Endothelial cell of umbilical vein (primary cell): ENCODE measurements at regions not wholly inside any gene's neighbourhood (a gene's known extent, or its start where the extent isn't known, plus 50 kb on each side); places are given as distances from the start of the nearest gene placed in this dataset.

Experiments
- BruUV-seq: library from RNA; stranded (reverse); fragments of 400-500 nt; replicated peaks from 2 replicates; lab custom pipeline; 2021; lab: Mats Ljungman, UMichigan
- CTCF ChIA-PET: fragments of 300-600, 350-600 bp; sonication (Branson Sonifier 250); formaldehyde crosslinking; loops from one replicate; lab custom pipeline; 2021; ENCODE audit warnings: antibody characterized with exemption, inconsistent platforms; lab: Charles Lee
- POLR2A ChIA-PET: fragments of 300-600, 350-600 bp; sonication (Branson Sonifier 250); formaldehyde crosslinking; loops from one replicate; lab custom pipeline; 2021; ENCODE audit warnings: antibody characterized with exemption, inconsistent platforms; lab: Charles Lee
- DNase-seq: peaks from one replicate; pipeline ENCODE4 v3.0.0-alpha.2; 2011; ENCODE audit warnings: low read depth, low spot score
- FAIRE-seq: peaks from 2 replicates; lab custom pipeline; 2011; peaks lifted over from hg19 to GRCh38; lab: Jason Lieb, UNC
- H2AFZ ChIP-seq: 2 replicates; pipeline ENCODE4 v1.6.0; 2012; ENCODE audit warnings: low read depth, low read length, control low read depth, inconsistent platforms
- H3K27ac ChIP-seq: 2 replicates; pipeline ENCODE4 v1.5.1; 2011; ENCODE audit warnings: low read depth, mild to moderate bottlenecking, control low read depth, low read length, moderate library complexity; ENCODE audit not compliant: insufficient read depth
- H3K27me3 ChIP-seq, 2 experiments: 2 replicates each; pipeline versions ENCODE4 v1.6.0 to v1.6.1; 2011; ENCODE audit warnings: low read length in 2 of 2, mixed read lengths in 1 of 2; ENCODE audit not compliant: control insufficient read depth in 2 of 2, insufficient read depth in 2 of 2
- H3K36me3 ChIP-seq, 2 experiments: 2 replicates in 1 of 2; 3 replicates in 1 of 2; pipeline ENCODE4 v1.5.1; 2011; ENCODE audit warnings: low read length in 2 of 2, mild to moderate bottlenecking in 1 of 2, moderate library complexity in 1 of 2; ENCODE audit not compliant: control insufficient read depth in 2 of 2, insufficient read depth in 2 of 2; ENCODE audit errors: extremely low read depth in 1 of 2
- H3K4me1 ChIP-seq: 3 replicates; pipeline ENCODE4 v1.5.1; 2011; ENCODE audit warnings: mild to moderate bottlenecking, low read length; ENCODE audit not compliant: control insufficient read depth, insufficient read depth; ENCODE audit errors: extremely low read depth
- H3K4me2 ChIP-seq: 2 replicates; pipeline ENCODE4 v1.6.1; 2011; ENCODE audit warnings: low read length, control low read depth, mixed read lengths; ENCODE audit not compliant: insufficient read depth
- H3K4me3 ChIP-seq, 3 experiments: fragments of 200-600 bp in 1 of 3; sonication (generic), shearing (Covaris generic) in 1 of 3; replicated peaks in 1 of 3; 2 replicates each; pipeline ENCODE4 v1.5.1; 2011 to 2016; ENCODE audit warnings: control low read depth in 3 of 3, low read length in 3 of 3, mild to moderate bottlenecking in 2 of 3, inconsistent platforms in 1 of 3, low read depth in 1 of 3, moderate library complexity in 1 of 3; ENCODE audit not compliant: insufficient read depth in 1 of 3
- H3K79me2 ChIP-seq: 2 replicates; pipeline ENCODE4 v1.6.0; 2012; ENCODE audit warnings: low read length, inconsistent platforms; ENCODE audit not compliant: control insufficient read depth, insufficient read depth
- H3K9ac ChIP-seq: replicated peaks from 2 replicates; pipeline ENCODE3; 2011; ENCODE audit warnings: low read length, control low read depth; ENCODE audit not compliant: insufficient read depth; ENCODE audit errors: extremely low read depth
- H3K9me1 ChIP-seq: replicated peaks from 3 replicates; pipeline ENCODE4 v1.6.0; 2011; ENCODE audit warnings: mild to moderate bottlenecking, low read length; ENCODE audit not compliant: control insufficient read depth, insufficient read depth; ENCODE audit errors: extremely low read depth
- H3K9me3 ChIP-seq: replicated peaks from 2 replicates; pipeline ENCODE4 v1.5.1; 2012; ENCODE audit warnings: low read length, inconsistent platforms; ENCODE audit not compliant: control insufficient read depth, insufficient read depth
- H4K20me1 ChIP-seq: replicated peaks from 2 replicates; pipeline ENCODE3; 2011; ENCODE audit warnings: mild to moderate bottlenecking, low read length; ENCODE audit not compliant: control insufficient read depth, insufficient read depth; ENCODE audit errors: extremely low read depth
- EZH2 ChIP-seq: IDR thresholded peaks from 2 replicates; pipeline ENCODE4 v1.6.1; 2012; ENCODE audit warnings: borderline replicate concordance, low read depth, mild to moderate bottlenecking, moderate library complexity, low read length, inconsistent platforms; ENCODE audit not compliant: severe bottlenecking
- FOS ChIP-seq: IDR thresholded peaks from 2 replicates; pipeline ENCODE4 v1.6.1; 2011; ENCODE audit warnings: mild to moderate bottlenecking, low read length, moderate library complexity, borderline replicate concordance; ENCODE audit not compliant: insufficient read depth
- GATA2 ChIP-seq: IDR thresholded peaks from 2 replicates; pipeline ENCODE4 v1.7.0; 2011; ENCODE audit warnings: low read depth, mild to moderate bottlenecking, moderate library complexity, mixed read lengths, low read length; ENCODE audit not compliant: insufficient read length, insufficient read depth
- MYC ChIP-seq: IDR thresholded peaks from one replicate; pipeline ENCODE4 v1.6.1; 2011; ENCODE audit warnings: mild to moderate bottlenecking, low read depth, low read length
- POLR2AphosphoS5 ChIP-seq: IDR thresholded peaks from 2 replicates; pipeline ENCODE4 v1.6.1; 2012; ENCODE audit warnings: low read depth, mild to moderate bottlenecking, control low read depth, low read length, moderate library complexity; ENCODE audit not compliant: insufficient read depth
- dilution Hi-C: fragments of 300-500 bp; cut with MboI; formaldehyde crosslinking; loops from one replicate; pipeline ENCODE4 v1.15.0; 2019; ENCODE audit warnings: low sequenced_read_pairs; ENCODE audit not compliant: extremely low pct_ligation_motif_present
- intact Hi-C: fragments of 100-400 bp; cut with micrococcal nuclease; formaldehyde crosslinking; loops from one replicate; pipeline ENCODE4 v1.10.0; 2022
- TF ChIP-seq, protein P1 (sequence below), 2 donors: IDR thresholded peaks; 1 replicate in 1 of 2; 2 replicates in 1 of 2; pipeline ENCODE4 v1.5.1; 2011; ENCODE audit warnings: low read length in 2 of 2, mild to moderate bottlenecking in 2 of 2, moderate library complexity in 2 of 2, control low read depth in 1 of 2, inconsistent platforms in 1 of 2, low read depth in 1 of 2; ENCODE audit not compliant: insufficient read depth in 1 of 2; ENCODE audit errors: extremely low read depth in 1 of 2
- TF ChIP-seq, protein P2 (sequence below): IDR thresholded peaks from 2 replicates; pipeline ENCODE4 v1.6.1; 2011; ENCODE audit not compliant: insufficient read depth, insufficient read length

DNA sequence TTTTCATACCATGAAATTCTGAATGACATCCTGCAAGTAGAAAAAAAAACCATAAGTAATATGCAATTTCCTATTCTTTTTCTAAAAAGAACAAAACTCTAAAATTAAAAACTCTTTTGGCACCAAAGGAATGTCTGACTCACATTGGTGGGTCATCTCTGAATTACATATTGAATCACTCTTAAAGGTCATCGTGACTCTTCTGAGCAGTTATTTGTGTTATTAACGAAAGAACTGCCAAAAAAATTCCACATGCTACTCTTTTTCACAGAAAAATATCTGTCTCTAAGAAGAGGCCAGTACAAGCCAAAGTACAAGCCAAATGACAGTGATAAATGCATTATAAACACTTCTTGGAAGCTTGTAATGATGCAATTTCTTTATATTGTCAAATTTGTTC, 282.2 kb downstream of the GUCY2F start:
- FAIRE-seq = no peak
- no peak overlapping the region for H3K4me2 ChIP-seq
- no TSS peak for BruUV-seq
- no peak for TF ChIP-seq POLR2AphosphoS5
- no peak for TF ChIP-seq EZH2
- TF ChIP-seq, protein P1, sequence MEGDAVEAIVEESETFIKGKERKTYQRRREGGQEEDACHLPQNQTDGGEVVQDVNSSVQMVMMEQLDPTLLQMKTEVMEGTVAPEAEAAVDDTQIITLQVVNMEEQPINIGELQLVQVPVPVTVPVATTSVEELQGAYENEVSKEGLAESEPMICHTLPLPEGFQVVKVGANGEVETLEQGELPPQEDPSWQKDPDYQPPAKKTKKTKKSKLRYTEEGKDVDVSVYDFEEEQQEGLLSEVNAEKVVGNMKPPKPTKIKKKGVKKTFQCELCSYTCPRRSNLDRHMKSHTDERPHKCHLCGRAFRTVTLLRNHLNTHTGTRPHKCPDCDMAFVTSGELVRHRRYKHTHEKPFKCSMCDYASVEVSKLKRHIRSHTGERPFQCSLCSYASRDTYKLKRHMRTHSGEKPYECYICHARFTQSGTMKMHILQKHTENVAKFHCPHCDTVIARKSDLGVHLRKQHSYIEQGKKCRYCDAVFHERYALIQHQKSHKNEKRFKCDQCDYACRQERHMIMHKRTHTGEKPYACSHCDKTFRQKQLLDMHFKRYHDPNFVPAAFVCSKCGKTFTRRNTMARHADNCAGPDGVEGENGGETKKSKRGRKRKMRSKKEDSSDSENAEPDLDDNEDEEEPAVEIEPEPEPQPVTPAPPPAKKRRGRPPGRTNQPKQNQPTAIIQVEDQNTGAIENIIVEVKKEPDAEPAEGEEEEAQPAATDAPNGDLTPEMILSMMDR (IDR thresholded peaks at IDR 0.05; ENCODE audit: extremely low read depth in 1 of 2, insufficient read depth in 1 of 2, low read depth in 1 of 2, low read length in 2 of 2) = no peak
- TF ChIP-seq MYC = no peak
- TF ChIP-seq, protein P2, sequence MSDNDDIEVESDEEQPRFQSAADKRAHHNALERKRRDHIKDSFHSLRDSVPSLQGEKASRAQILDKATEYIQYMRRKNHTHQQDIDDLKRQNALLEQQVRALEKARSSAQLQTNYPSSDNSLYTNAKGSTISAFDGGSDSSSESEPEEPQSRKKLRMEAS = no peak
- TF ChIP-seq GATA2 = no peak
- no peak for TF ChIP-seq FOS
- dilution Hi-C loops (no loop called here), intact Hi-C loops (no loop called here)
- POLR2A ChIA-PET = no interaction called here
- CTCF ChIA-PET = no interaction called here
- H3K9me3 ChIP-seq = no peaks in the 10 kb centered on the region
- H3K4me1 ChIP-seq = no peaks in the 10 kb centered on the region
- H3K9ac ChIP-seq = no peak overlapping the region
- no peaks in the 10 kb centered on the region for H4K20me1 ChIP-seq
- no peaks in the 10 kb centered on the region for H3K27me3 ChIP-seq
- H3K9me1 ChIP-seq = no peaks in the 10 kb centered on the region
- H3K79me2 ChIP-seq = no peaks in the 10 kb centered on the region
- no peak for DNase-seq
- no peak overlapping the region for H2AFZ ChIP-seq
- no peak overlapping the region for H3K27ac ChIP-seq
- no peak overlapping the region for H3K4me3 ChIP-seq
- H3K36me3 ChIP-seq = no peaks in the 10 kb centered on the region
